ENCODE measurements at regions not wholly inside any gene's neighbourhood (a gene's known extent, or its start where the extent isn't known, plus 50 kb on each side); places are given as distances from the start of the nearest gene placed in this dataset.
"Not testable (repeated sequence)": the region's sequence is repeated elsewhere in the genome, so short reads cannot be mapped to it uniquely, and the experiment has no call there.

GRCh38 chr10:33478089-33478674, 143.7 kb upstream of the NRP1 start:
- no peak for DNase-seq (ENCODE audit: low spot score)

- DNase-seq (ENCODE audit: low spot score) = no peak
Observed at GRCh38 chr10:33477291-33478088, 143.0 kb upstream of the NRP1 start.

- no peak for DNase-seq (ENCODE audit: low spot score)
Observed at GRCh38 chr10:33476757-33477273, 142.3 kb upstream of the NRP1 start.

- no peak for DNase-seq (ENCODE audit: low spot score)
Observed at GRCh38 chr10:33473688-33474087, 139.2 kb upstream of the NRP1 start.

GRCh38 chr10:33468006-33468405, 133.5 kb upstream of the NRP1 start:
- DNase-seq (ENCODE audit: low spot score) = not testable (repeated sequence)

- DNase-seq (ENCODE audit: low spot score) = no peak
Observed at GRCh38 chr10:33465747-33466146, 131.3 kb upstream of the NRP1 start.

- no peak for DNase-seq (ENCODE audit: low spot score)
Observed at GRCh38 chr10:33463011-33463410, 128.5 kb upstream of the NRP1 start.

- DNase-seq (ENCODE audit: low spot score) = no peak
Observed at GRCh38 chr10:33461295-33461640, 126.8 kb upstream of the NRP1 start.

- peak; percentile 16 for DNase-seq (ENCODE audit: low spot score)
Observed at GRCh38 chr10:33460505-33461294, 126.2 kb upstream of the NRP1 start.

GRCh38 chr10:33459602-33460001, 125.1 kb upstream of the NRP1 start:
- no peak for DNase-seq (ENCODE audit: low spot score)

- DNase-seq (ENCODE audit: low spot score) = no peak
Observed at GRCh38 chr10:33455029-33455428, 120.6 kb upstream of the NRP1 start.

- DNase-seq (ENCODE audit: low spot score) = no peak
Observed at GRCh38 chr10:33454554-33454953, 120.1 kb upstream of the NRP1 start.

- DNase-seq (ENCODE audit: low spot score) = no peak
Observed at GRCh38 chr10:33453081-33454025, 118.9 kb upstream of the NRP1 start.

GRCh38 chr10:33448421-33449140, 114.1 kb upstream of the NRP1 start:
- no peak for DNase-seq (ENCODE audit: low spot score)

GRCh38 chr10:33441561-33441960, 107.1 kb upstream of the NRP1 start:
- no peak for DNase-seq (ENCODE audit: low spot score)

- no peak for DNase-seq (ENCODE audit: low spot score)
Observed at GRCh38 chr10:33434933-33435332, 100.5 kb upstream of the NRP1 start.

- DNase-seq (ENCODE audit: low spot score) = no peak
Observed at GRCh38 chr10:33428682-33429081, 94.2 kb upstream of the NRP1 start.

GRCh38 chr10:33423154-33423529, 88.7 kb upstream of the NRP1 start:
- DNase-seq (ENCODE audit: low spot score) = no peak

- DNase-seq (ENCODE audit: low spot score) = no peak
Observed at GRCh38 chr10:33422471-33423153, 88.1 kb upstream of the NRP1 start.

- no peak for DNase-seq (ENCODE audit: low spot score)
Observed at GRCh38 chr10:33421789-33422462, 87.5 kb upstream of the NRP1 start.

All from mucosa of gallbladder (tissue), 1 donor.